HG02623 (cell line): ENCODE measurements at regions not wholly inside any gene's neighbourhood (a gene's known extent, or its start where the extent isn't known, plus 50 kb on each side); places are given as distances from the start of the nearest gene placed in this dataset.

ENCODE experiments used
- ATAC-seq: cut with Tn5 transposase; IDR thresholded peaks from one replicate; pipeline ENCODE4 v1.9.1; 2021; ENCODE audit warnings: moderate library complexity; ENCODE audit not compliant: unreplicated experiment

DNA sequence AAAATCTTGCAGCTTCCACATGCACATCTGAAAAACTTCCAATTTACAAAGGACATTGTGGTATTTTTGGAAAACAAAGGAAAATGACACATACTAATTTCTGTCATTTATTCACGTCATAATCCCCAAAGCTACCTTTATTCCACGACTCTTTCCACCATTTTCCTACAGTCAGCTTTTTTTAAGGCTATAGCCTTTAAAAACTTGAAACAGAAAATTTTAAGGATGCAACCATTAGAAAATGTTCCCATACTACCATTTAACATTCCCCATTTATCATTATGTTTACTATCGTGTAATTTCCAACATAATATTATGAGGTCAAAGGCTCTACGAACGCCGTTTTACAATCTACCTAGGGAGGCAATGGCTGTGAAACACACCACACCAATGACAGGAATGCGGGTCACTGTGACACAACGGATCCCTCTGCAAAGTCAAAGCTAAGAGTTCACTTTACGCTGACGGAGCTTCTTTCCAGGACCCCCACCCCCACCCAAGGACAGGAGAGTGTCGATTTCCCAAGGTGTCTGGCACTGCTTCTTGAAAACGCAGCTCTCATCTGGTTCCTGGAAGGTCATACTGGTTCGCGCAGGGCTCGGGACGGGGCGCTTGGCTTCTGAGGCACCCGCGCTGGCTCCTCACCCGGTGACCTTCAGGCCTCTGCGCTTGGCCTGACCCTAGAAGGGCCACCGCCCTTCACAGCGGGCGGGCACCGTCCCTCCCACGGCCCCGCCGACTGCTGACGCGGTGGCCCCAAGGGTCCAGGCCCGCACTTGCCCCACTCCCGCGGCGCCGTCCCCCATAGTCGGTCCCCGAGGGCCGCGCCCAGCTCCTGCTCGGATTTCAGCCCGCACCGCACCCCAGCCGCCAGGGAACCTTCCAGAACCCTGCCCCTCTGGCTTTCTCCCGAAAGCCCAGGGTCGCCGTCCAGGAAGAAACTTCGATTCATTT is 50.5 kb upstream of the ATF3 start:
- peak; percentile 27 for ATAC-seq

DNA sequence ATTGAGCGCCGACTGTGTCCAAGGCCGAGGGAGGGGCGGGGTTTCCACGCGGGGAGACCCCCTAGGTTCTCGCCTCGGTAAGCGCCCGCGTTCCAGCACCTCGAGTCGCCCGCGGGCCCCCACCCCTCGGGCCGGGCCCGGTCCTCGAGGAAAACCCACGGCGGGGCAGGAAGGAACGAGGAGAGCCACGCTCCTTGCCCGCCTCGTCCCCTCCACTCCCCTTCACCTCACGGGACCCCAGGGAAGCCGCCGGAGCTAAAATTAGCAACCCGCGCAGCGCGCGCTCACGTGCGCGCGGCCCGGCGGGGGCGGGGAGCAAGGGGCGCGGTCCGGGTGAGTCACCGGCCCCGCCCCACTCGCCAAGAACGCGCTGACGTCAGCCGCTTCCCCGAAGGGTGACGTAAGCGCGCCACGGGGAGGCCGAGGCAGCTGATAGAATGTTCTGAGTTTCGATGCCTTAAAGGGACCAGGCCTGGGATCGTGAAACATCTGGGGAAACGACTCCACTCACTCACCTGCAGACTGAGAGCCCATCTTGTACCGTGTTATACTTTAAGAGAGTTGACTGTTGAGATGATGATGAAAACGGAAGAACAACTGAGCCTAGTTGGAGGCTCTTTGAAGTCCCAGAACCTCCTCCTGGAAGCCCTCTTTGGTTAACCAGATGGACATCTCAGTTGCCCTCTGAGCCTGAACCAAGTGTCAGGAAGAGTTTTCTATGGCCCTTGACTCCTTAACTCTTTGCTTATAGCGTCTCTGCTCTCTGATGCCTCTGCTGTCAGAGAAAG is 49.7 kb upstream of the ATF3 start:
- ATAC-seq: peak; percentile 91
